ENCODE measurements at regions not wholly inside any gene's neighbourhood (a gene's known extent, or its start where the extent isn't known, plus 50 kb on each side); places are given as distances from the start of the nearest gene placed in this dataset.
"Not testable (repeated sequence)": the region's sequence is repeated elsewhere in the genome, so short reads cannot be mapped to it uniquely, and the experiment has no call there.

- not testable (repeated sequence) for DNase-seq (ENCODE audit: low spot score)
These were observed 452.1 kb downstream of the GOLGA6L6 start for GRCh38 chr15:20089541-20089940.

GRCh38 chr15:20084026-20084425 is 457.6 kb downstream of the GOLGA6L6 start:
- not testable (repeated sequence) for DNase-seq (ENCODE audit: low spot score)

- DNase-seq (ENCODE audit: low spot score), result not testable (repeated sequence)
These were observed 467.5 kb downstream of the GOLGA6L6 start for GRCh38 chr15:20074082-20074481.

- DNase-seq (ENCODE audit: low spot score), result not testable (repeated sequence)
These were observed 472.6 kb downstream of the GOLGA6L6 start for GRCh38 chr15:20069043-20069442.

- DNase-seq (ENCODE audit: low spot score), result not testable (repeated sequence)
These were observed 475.4 kb downstream of the GOLGA6L6 start for GRCh38 chr15:20066173-20066572.

- DNase-seq (ENCODE audit: low spot score), result not testable (repeated sequence)
These were observed 476.1 kb downstream of the GOLGA6L6 start for GRCh38 chr15:20065508-20065907.

- DNase-seq (ENCODE audit: low spot score), result not testable (repeated sequence)
These were observed 478.4 kb downstream of the GOLGA6L6 start for GRCh38 chr15:20063167-20063566.

- not testable (repeated sequence) for DNase-seq (ENCODE audit: low spot score)
These were observed 480.8 kb downstream of the GOLGA6L6 start for GRCh38 chr15:20060838-20061237.

GRCh38 chr15:20056871-20057270 is 484.7 kb downstream of the GOLGA6L6 start:
- not testable (repeated sequence) for DNase-seq (ENCODE audit: low spot score)

- not testable (repeated sequence) for DNase-seq (ENCODE audit: low spot score)
These were observed 485.7 kb downstream of the GOLGA6L6 start for GRCh38 chr15:20055921-20056320.

- not testable (repeated sequence) for DNase-seq (ENCODE audit: low spot score)
These were observed 493.4 kb downstream of the GOLGA6L6 start for GRCh38 chr15:20048189-20048588.

GRCh38 chr15:20045165-20045564 is 496.4 kb downstream of the GOLGA6L6 start:
- DNase-seq (ENCODE audit: low spot score), result not testable (repeated sequence)

GRCh38 chr15:20040691-20041090 is 500.9 kb downstream of the GOLGA6L6 start:
- DNase-seq (ENCODE audit: low spot score), result not testable (repeated sequence)

- DNase-seq (ENCODE audit: low spot score), result not testable (repeated sequence)
These were observed 516.6 kb downstream of the GOLGA6L6 start for GRCh38 chr15:20025040-20025439.

- not testable (repeated sequence) for DNase-seq (ENCODE audit: low spot score)
These were observed 519.3 kb downstream of the GOLGA6L6 start for GRCh38 chr15:20022349-20022748.

- DNase-seq (ENCODE audit: low spot score), result not testable (repeated sequence)
These were observed 520.2 kb downstream of the GOLGA6L6 start for GRCh38 chr15:20021351-20021750.

- DNase-seq (ENCODE audit: low spot score), result not testable (repeated sequence)
These were observed 521.0 kb downstream of the GOLGA6L6 start for GRCh38 chr15:20020588-20020987.

GRCh38 chr15:20019758-20020157 is 521.8 kb downstream of the GOLGA6L6 start:
- not testable (repeated sequence) for DNase-seq (ENCODE audit: low spot score)

- DNase-seq (ENCODE audit: low spot score), result not testable (repeated sequence)
These were observed 524.0 kb downstream of the GOLGA6L6 start for GRCh38 chr15:20017581-20017980.

- DNase-seq (ENCODE audit: low spot score), result not testable (repeated sequence)
These were observed 524.7 kb downstream of the GOLGA6L6 start for GRCh38 chr15:20016941-20017340.

- not testable (repeated sequence) for DNase-seq (ENCODE audit: low spot score)
These were observed 528.8 kb downstream of the GOLGA6L6 start for GRCh38 chr15:20012837-20013236.

- DNase-seq (ENCODE audit: low spot score), result not testable (repeated sequence)
These were observed 530.8 kb downstream of the GOLGA6L6 start for GRCh38 chr15:20010759-20011158.

- not testable (repeated sequence) for DNase-seq (ENCODE audit: low spot score)
These were observed 532.0 kb downstream of the GOLGA6L6 start for GRCh38 chr15:20009619-20010018.

- DNase-seq (ENCODE audit: low spot score), result not testable (repeated sequence)
These were observed 534.3 kb downstream of the GOLGA6L6 start for GRCh38 chr15:20007338-20007737.
